NCI-H748 treated with DMSO at 0.1 percent for 48 hours (cell line): ENCODE measurements at regions not wholly inside any gene's neighbourhood (a gene's known extent, or its start where the extent isn't known, plus 50 kb on each side); places are given as distances from the start of the nearest gene placed in this dataset.
A peak's percentile ranks its signal among the peaks of the same experiment; 100 is the strongest.

ENCODE experiments used
- DNase-seq: peaks from one replicate; lab custom pipeline; 2025; lab: John Stamatoyannopoulos, UW

DNA sequence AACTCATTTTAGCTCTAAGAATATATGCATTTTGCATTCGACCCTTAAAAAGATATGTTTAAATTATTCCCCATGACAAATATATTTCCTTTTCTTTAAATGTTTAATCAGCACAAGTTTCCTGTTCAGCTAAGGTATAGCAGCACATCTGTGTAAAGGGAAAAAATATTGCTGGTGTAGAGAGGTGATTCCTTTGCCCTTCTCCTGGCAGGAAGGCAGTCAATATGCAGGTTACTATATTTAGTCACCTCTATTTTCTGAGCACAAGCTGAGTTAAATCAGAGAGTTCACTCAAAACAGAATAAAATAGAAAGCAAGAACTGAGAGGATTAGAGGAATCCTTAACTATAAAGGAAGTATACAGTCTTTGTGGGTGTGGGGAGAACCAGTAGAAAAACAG lies 274.4 kb upstream of the PCSK5 start:
- DNase-seq: no peak

- no peak for DNase-seq
Measured at GRCh38 chr9:75616841-75617566, 273.5 kb upstream of the PCSK5 start.

DNA sequence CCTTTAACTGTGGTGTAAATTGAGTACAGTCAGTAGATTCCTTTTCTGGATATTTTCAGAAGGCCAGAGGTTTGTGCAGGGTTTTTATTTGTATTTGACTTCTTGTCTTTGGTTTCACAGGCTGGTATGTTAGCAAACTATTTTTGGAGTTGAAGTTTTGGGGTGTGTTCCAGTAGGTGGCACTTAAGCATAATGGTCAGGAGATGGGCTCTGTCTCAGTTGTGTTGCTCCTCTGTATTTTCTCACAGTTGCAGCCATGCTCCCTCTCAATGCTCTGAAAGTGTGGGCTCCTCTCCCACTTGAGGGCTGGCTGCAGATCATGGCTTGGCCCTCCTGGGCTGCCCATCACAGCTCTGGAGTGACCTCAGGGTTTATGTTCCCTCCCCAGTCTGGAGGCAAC lies 267.0 kb upstream of the PCSK5 start:
- no peak for DNase-seq

DNA sequence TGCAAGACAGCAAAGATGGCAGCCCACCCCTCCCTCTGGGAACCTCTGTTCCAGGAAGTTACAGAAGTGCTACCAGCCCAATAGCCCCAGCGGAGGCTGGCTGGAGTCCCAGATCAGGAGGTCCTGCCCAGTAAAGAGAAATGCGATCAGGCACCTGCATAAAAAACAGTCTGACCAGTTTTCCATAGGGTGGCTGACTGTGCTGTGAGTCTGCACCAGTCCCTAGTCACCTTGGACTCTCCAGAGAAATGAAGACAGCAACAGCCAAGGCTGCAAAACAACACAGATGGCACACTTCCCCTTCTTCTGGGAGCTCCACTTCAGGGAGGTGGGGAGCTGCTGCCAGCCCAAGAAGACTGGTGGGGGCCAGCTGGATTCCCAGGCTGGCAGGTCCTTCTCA lies 265.5 kb upstream of the PCSK5 start:
- DNase-seq: no peak

- DNase-seq: no peak
Measured at GRCh38 chr9:75626860-75627259, 263.6 kb upstream of the PCSK5 start.

DNA sequence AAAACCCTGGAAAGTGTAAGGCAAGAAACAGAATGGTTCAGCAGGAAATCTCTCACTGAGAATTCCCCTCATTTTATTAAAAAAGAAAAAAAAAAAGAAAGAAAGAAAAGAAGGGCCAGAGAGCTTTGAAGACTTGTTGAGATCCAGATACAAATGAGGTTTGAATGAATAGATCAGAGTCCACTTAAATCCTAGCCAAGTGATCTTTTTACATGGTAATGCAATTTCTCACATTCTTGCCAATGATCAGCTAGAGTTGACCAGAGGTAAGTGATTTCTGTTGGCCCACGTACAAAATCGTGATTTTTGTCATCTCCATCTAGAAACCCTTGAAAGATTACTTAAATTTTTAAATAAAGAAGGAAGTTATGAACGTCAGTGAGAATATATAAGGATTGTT lies 261.5 kb upstream of the PCSK5 start:
- no peak for DNase-seq

DNA sequence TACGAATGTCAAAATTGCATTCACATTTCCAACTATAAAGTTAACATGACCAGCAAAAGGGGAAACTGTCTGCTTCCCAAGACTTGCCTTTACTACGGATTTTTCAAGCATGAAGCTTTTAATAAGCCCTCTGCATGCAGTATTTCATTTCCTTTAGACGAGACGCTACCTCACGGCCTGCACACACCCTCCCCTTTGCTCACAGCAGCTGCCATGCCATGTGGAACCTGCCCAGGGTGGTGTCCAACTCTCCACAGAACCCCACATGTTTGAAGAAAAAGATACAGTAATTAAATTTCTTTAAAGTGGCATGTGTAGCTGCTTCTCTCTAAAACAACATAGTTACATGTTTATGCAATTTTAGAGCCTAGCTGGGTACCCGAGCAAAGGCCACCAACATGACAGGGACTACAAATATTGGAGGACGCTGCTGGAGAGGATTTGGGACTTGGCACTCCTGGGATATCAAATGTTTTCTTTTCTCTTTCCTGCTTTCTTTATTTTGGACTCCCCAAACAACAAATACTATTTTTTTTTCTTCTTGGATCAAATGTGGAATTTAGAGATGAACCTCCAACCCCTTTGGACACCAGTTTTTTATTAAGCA lies 256.9 kb upstream of the PCSK5 start:
- no peak for DNase-seq

DNA sequence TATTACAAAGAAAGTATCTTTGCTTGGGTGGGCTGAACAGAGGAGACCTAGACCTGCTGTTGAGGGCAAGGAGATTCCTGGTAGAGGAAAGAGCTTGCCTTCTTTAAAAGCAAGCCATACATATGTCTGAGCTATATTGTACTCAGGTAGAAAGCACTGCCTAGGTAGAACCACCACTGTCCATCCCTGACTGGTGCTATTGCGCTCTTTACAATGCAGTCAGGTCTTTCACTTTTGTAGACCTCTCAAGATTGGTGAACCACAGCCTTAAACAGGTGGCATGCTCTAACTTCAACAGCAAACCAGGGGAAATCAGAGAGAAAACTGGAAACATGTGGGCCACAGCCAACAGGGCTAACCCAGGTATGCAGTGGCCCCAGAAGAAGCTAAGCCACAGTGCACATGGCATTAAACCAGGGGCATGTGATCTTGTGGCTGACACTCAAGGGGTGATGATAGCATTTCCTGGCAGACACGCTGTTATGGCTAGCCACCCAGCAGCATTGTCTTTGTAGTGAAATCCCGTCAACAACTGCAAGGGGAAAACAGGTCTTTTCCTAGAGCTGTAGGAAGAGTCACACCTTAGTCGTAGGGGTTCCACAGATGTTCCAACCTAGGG lies 253.9 kb upstream of the PCSK5 start:
- no peak for DNase-seq

- no peak for DNase-seq
Measured at GRCh38 chr9:75639971-75640610, 250.4 kb upstream of the PCSK5 start.

DNA sequence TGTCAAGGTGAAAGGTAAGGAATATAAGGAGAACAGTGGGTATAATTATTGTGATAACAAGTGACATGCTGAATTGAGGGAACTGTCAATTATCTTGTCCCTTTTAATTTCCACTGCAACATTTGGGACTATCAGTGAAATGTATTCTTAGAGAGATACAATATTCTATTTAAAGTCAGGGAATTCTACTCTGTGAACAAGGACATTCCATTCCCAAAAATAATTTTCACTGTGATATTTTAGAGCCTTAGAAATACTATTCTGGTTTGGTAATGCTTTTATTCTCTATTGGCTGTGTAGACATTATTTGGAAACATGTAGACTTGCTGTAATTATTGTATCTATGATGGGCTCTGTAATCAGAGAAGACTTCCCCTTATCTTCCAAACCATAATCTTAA lies 248.0 kb upstream of the PCSK5 start:
- no peak for DNase-seq

GRCh38 chr9:75644649-75645048 lies 245.8 kb upstream of the PCSK5 start:
- no peak for DNase-seq

DNA sequence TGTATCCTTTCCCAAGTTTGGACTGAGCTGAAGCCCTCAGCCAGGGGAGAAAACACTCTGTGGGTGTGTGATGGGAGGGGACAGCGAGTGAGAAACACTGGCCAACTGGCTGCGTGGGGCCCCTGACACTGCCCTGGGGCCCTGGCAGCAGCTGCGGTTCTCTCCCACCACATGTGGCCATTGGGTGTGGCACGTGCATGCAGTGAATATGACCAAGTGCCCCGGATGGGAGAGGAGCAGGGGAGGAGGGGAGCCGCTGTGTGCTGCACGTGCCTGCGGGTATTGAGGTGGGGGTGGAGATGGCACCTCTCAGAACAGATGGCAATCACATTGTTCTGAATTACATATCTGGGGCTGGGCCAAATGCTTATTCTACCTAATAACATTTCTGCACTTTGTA lies 242.4 kb upstream of the PCSK5 start:
- no peak for DNase-seq

DNA sequence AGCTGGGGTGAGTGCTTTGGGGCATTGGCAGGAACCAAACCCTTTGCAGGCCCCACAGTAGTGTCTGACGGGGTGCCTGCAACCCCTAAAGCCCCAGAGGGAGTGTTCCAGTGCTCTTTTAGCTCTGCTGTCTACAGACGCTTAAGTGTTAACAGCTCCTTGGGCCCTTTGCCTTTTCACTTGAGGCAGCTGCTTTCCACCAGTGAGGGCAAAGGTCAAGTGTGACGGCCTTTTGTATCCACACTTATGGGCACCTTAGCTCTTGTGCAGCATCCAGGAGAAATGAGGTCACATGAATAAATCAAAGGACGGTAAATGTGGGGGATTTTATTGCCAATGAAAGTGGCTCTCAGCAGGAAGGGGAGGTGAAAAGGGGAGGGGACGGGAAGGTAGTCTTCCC lies 241.4 kb upstream of the PCSK5 start:
- DNase-seq: no peak

DNA sequence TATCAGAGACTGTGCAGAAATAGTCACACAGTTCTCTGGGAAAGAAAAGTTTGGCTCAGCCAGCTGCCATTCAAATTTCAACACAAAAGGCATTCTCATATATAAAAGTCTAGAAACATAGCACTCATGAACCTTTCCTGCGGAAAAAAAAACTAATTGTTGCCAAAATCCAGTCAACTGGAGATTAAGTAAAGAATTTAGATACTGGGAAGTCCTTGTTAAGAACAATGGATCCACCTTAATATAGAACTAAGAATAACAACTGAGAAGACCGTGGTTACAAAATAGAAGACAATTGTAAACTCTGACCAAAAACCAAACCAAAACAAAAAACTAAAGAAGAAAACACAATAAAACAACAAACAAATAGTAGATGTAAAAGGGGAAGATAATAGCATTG lies 238.8 kb upstream of the PCSK5 start:
- DNase-seq: no peak

DNA sequence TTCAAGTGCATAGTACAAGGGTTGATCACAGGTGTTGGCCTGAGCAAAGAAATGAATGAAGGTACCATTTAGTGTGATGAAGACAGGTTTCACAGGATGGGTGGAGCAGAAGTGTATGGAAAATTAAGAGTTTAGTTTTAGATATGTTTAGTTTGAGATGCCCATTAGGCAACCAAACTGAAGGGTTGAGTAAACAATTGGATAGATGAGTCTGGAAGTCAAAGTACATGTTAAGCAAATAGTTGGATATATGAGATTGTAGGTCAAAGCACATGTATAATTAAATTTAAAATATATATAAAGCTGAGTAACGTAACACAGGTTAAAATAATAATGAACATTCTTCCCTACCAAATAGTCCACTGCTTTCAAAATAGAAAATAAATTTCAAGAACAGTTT lies 237.1 kb upstream of the PCSK5 start:
- no peak for DNase-seq

DNA sequence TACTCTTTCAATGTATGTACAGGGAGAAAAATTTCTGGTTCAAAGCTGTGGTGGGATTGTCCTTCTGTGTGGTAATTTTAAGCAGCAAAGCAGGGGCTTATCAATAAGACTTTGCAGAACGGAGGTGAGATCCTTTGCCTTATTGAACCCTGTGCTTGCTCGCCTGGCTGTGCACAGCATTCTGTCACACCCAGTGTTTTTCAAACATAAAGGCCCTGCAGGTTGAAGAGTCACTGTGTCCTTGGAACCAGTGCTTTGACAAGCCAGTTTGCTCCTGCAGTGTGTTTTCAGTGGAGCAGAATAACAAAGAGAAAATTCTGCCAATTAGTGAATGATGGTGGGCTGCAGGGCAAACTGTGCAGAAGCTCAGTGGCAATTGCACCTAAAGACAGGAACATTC lies 236.7 kb upstream of the PCSK5 start:
- DNase-seq: no peak

DNA sequence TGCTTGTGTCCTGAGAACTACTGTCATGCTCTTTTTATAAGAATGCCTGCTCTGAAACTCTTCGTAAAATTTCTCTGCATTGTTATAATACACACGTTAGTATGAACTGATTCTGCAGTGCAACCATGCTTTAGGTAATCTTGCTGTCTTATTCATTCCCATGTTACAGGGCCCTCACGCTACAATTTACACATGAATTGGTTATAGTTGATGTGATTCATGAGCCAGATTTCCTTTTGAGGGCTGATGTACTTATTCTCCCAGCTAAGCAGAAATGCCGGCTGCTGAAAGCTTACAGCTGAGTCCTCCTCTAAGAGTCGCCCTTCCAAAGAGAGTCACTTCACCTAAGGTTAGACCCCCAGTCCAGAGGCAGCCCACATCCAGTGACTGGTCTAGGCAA lies 233.5 kb upstream of the PCSK5 start:
- no peak for DNase-seq

- DNase-seq: no peak
Measured at GRCh38 chr9:75658301-75658905, 232.1 kb upstream of the PCSK5 start.

GRCh38 chr9:75664597-75664996 lies 225.9 kb upstream of the PCSK5 start:
- peak; percentile 47 for DNase-seq

DNA sequence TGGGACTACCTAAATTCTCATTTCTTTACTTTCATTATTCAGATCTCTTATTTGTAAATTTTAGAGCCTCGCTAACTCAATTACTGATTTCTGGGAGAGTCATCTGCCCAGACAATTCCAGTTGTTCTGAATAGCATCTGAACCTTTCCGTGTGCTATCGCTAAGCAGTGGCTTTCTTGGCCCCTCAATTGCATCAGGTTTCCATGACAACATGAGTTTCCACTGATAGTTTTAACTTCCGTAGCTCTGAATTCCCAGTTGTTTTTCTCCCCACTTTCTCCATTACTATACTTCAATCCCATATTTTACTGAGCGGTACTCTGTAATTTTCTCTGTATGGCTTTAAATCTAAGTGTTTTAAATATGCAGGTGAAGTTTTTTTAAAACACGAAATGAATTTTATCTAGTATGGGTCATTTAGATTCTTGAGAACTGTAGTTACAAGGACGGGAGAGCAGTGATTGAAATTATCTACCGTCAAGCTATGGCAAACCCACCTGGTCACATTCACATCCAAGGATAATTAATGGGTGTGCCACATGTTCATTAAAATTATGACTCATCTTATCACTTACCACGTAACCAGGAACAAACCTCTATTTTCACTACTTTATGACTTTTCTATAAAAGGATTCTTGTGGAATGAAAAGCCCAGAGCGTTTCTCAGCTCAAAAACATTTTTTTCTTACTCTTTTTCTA lies 223.5 kb upstream of the PCSK5 start:
- peak; percentile 13 for DNase-seq

GRCh38 chr9:75669721-75670120 lies 220.8 kb upstream of the PCSK5 start:
- no peak for DNase-seq

- DNase-seq: no peak
Measured at GRCh38 chr9:75671354-75671753, 219.1 kb upstream of the PCSK5 start.
